Ascending aorta (tissue), 2 donors: ENCODE measurements at regions not wholly inside any gene's neighbourhood (a gene's known extent, or its start where the extent isn't known, plus 50 kb on each side); places are given as distances from the start of the nearest gene placed in this dataset.

Source experiments
- DNase-seq, 2 donors: peaks; one replicate each; pipeline ENCODE4 v3.0.0-alpha.2; 2019; ENCODE audit warnings: low spot score in 2 of 2
- H3K27ac ChIP-seq, 2 donors: fragments of 200-600 bp; sonication (generic); one replicate each; pipeline ENCODE4 v1.5.1; 2016 to 2017; ENCODE audit warnings: mild to moderate bottlenecking in 1 of 2
- H3K27me3 ChIP-seq: fragments of 200-600 bp; sonication (generic); one replicate; pipeline ENCODE4 v1.5.1; 2017
- H3K36me3 ChIP-seq, 2 donors: fragments of 200-600 bp; sonication (generic); one replicate each; pipeline ENCODE4 v1.5.1; 2016
- H3K4me1 ChIP-seq, 2 donors: fragments of 200-600 bp; sonication (generic); one replicate each; pipeline ENCODE4 v1.5.1; 2016 to 2017; ENCODE audit warnings: mild to moderate bottlenecking in 1 of 2
- H3K4me3 ChIP-seq, 2 donors: fragments of 200-600 bp; sonication (generic); one replicate each; pipeline ENCODE4 v1.5.1; 2016 to 2017; ENCODE audit warnings: mild to moderate bottlenecking in 1 of 2
- H3K9me3 ChIP-seq, 2 donors: fragments of 200-600 bp; sonication (generic); one replicate each; pipeline ENCODE4 v1.5.1; 2016
- intact Hi-C: fragments of 100-400 bp; cut with DNase I; formaldehyde crosslinking; loops from one replicate; pipeline ENCODE4 v1.15.1; 2023
- TF ChIP-seq, protein P1 (sequence below), 3 experiments: fragments of 200-600 bp in 2 of 3; fragments of 450-650 bp in 1 of 3; sonication (generic) in 2 of 3; IDR thresholded peaks; one replicate each; pipeline ENCODE4 v1.5.1; 2016 to 2019; ENCODE audit warnings: antibody characterized with exemption in 3 of 3, mild to moderate bottlenecking in 1 of 3, moderate library complexity in 1 of 3

DNA sequence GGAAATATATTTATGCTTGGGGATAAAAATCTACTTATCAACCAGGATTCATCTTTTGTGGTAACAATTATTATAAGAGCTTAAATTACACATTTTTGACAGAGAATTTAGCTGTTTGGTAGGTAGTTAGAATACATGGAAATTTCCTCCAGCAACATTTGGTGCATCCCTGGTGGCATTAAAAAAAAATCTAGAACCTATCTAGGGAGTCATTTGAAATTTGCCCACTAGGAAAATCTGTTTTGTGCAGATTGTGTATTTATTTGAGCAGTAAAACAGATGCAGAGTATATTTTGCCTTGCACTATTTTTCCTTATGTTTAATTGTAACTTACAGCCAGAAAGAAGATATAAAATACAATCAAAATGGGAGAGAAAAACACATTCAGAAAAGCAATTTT is 208.4 kb upstream of the LRP1B start:
- H3K9me3 ChIP-seq: no peaks in the 10 kb centered on the region
- H3K36me3 ChIP-seq: no peaks in the 10 kb centered on the region
- H3K4me1 ChIP-seq: no peaks in the 10 kb centered on the region
- intact Hi-C loops: no loop called here
- no peaks in the 10 kb centered on the region for H3K27me3 ChIP-seq
- DNase-seq: no peak
- H3K27ac ChIP-seq: no peak overlapping the region
- no peak overlapping the region for H3K4me3 ChIP-seq
- TF ChIP-seq, protein P1, sequence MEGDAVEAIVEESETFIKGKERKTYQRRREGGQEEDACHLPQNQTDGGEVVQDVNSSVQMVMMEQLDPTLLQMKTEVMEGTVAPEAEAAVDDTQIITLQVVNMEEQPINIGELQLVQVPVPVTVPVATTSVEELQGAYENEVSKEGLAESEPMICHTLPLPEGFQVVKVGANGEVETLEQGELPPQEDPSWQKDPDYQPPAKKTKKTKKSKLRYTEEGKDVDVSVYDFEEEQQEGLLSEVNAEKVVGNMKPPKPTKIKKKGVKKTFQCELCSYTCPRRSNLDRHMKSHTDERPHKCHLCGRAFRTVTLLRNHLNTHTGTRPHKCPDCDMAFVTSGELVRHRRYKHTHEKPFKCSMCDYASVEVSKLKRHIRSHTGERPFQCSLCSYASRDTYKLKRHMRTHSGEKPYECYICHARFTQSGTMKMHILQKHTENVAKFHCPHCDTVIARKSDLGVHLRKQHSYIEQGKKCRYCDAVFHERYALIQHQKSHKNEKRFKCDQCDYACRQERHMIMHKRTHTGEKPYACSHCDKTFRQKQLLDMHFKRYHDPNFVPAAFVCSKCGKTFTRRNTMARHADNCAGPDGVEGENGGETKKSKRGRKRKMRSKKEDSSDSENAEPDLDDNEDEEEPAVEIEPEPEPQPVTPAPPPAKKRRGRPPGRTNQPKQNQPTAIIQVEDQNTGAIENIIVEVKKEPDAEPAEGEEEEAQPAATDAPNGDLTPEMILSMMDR (IDR thresholded peaks at IDR 0.05): no peak

DNA sequence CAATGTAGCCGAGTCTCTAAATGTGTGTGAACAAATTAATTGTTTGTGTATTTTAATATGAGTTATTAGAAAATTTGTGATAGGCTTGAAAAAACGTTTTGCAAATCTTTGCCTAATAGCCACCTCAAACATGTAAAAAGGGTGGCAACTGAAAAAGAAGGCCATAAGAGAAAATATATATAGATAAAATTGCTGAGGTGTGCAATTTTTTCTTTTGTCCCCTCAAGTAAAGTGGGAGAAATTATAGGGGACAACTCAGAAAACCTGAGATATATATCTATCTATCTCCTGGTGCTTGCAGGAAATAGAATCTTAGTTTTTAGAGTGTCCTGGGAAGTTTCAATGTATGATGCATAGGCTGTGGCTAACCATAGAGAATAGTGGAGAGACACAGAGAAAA is 201.4 kb upstream of the LRP1B start:
- intact Hi-C loops: no loop called here
- no peaks in the 10 kb centered on the region for H3K27me3 ChIP-seq
- H3K9me3 ChIP-seq: no peaks in the 10 kb centered on the region
- H3K4me1 ChIP-seq: no peaks in the 10 kb centered on the region
- H3K36me3 ChIP-seq: no peaks in the 10 kb centered on the region
- H3K27ac ChIP-seq: no peak overlapping the region
- H3K4me3 ChIP-seq: no peak overlapping the region
- no peak for DNase-seq
- TF ChIP-seq, protein P1 (IDR thresholded peaks at IDR 0.05): no peak

DNA sequence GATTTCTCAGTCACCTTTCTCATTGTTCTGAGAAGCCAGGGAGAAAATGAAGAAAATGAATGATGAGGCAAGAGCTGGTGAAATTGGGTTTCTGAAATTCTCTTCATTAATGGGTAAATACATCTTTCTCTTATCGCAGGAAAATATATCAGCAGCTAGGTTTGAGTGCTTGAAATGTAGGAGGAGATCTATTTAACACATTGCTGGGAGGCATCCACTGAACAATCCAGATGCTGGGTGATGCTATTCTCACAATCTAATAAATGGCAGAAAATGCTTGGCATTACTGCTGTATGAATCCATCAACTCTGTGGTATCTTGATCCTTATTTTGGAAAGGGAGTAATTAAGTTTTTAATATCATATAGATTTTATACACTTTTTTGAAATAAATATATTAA is 199.6 kb upstream of the LRP1B start:
- intact Hi-C loops: no loop called here
- TF ChIP-seq, protein P1 (IDR thresholded peaks at IDR 0.05): no peak
- H3K4me3 ChIP-seq: no peak overlapping the region

DNA sequence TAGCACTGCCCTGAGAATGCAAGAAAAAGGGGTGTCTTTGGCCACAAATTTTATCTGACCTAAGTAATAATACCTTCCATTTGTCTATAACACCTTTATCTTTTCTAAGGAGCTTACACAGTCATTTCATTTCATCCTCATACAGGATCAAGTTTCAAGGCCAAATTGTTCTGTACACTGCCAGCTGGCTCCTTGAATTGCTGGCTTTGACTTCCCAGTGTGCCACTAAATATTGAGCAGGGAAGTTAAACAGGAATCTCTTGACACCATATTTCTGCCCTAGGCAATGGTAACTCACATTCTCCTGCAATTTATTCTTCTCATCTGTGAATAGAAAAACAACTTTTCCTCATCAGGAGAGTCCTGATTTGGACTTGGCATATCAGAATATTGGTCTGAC is 195.1 kb upstream of the LRP1B start:
- DNase-seq: no peak
- no peak overlapping the region for H3K27ac ChIP-seq
- intact Hi-C loops: no loop called here
- TF ChIP-seq, protein P1 (IDR thresholded peaks at IDR 0.05): no peak
- no peaks in the 10 kb centered on the region for H3K36me3 ChIP-seq
- no peaks in the 10 kb centered on the region for H3K4me1 ChIP-seq
- no peaks in the 10 kb centered on the region for H3K27me3 ChIP-seq
- H3K9me3 ChIP-seq: no peaks in the 10 kb centered on the region
- no peak overlapping the region for H3K4me3 ChIP-seq

More for the DNA sequence above, 199.6 kb upstream of the LRP1B start:
- no peaks in the 10 kb centered on the region for H3K27me3 ChIP-seq
- H3K27ac ChIP-seq: no peak overlapping the region
- H3K9me3 ChIP-seq: no peaks in the 10 kb centered on the region
- H3K36me3 ChIP-seq: no peaks in the 10 kb centered on the region
- H3K4me1 ChIP-seq: no peaks in the 10 kb centered on the region
- DNase-seq: no peak

DNA sequence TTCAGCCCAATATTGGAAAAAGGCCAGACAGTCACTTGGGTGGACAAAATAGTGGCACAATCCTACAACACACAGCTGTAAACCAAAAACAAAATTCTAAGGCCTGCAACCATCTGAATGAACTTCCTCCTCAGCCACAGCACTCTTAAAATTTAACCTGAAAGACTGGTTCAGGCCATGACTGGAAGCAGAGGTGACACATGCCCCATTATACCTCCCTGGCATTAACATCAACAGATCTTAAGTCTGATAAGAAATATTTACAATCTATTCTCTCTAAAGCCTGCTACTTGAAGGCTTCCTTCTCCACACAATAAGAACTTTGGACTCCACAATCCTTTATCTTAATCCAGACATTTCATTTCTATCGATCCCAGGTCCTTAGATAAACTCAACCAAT is 192.4 kb upstream of the LRP1B start:
- no peaks in the 10 kb centered on the region for H3K27me3 ChIP-seq
- DNase-seq: no peak
- H3K4me3 ChIP-seq: no peak overlapping the region
- TF ChIP-seq, protein P1 (IDR thresholded peaks at IDR 0.05): no peak
- no peaks in the 10 kb centered on the region for H3K4me1 ChIP-seq
- H3K36me3 ChIP-seq: no peaks in the 10 kb centered on the region
- intact Hi-C loops: no loop called here
- H3K27ac ChIP-seq: no peak overlapping the region
- H3K9me3 ChIP-seq: no peaks in the 10 kb centered on the region

DNA sequence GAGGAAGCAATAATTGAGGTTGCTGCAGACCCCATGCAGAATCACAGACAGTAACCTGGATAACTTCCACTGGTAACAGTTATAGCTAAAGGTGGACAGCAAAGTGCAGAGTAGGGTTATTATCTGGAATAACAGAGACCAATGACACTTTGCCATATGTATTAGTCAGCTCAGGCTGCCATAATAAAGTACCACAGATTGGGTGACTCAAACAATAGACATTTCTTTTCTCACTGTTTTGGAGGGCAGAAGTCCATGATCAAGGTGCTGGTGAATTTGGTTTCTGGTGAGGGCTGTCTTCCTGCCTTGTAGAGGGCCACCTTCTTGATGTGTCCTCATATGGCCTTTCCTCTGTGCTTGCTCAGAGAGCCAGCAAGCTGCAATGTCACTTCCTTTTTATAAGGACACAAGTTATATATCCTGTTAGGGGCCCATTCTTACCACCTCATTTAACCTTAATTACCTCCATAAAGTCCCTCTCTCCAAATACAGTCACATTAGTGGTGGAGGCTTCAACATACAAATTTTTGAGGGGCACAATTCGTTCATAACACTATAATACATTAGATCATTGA is 191.0 kb upstream of the LRP1B start:
- Histone ChIP-seq H3K36me3 (no peaks in the 10 kb centered on the region), H3K27me3 (no peaks in the 10 kb centered on the region), H3K9me3 (no peaks in the 10 kb centered on the region), H3K27ac (no peak overlapping the region), H3K4me3 (no peak overlapping the region), H3K4me1 (no peaks in the 10 kb centered on the region)
- TF ChIP-seq, protein P1 (IDR thresholded peaks at IDR 0.05): no peak
- DNase-seq: no peak
- intact Hi-C loops: no loop called here
